Mesodermal cell (in vitro differentiated cells): ENCODE measurements at regions not wholly inside any gene's neighbourhood (a gene's known extent, or its start where the extent isn't known, plus 50 kb on each side); places are given as distances from the start of the nearest gene placed in this dataset.
A peak's percentile ranks its signal among the peaks of the same experiment; 100 is the strongest.
"Not testable (repeated sequence)": the region's sequence is repeated elsewhere in the genome, so short reads cannot be mapped to it uniquely, and the experiment has no call there.

Source experiments
- H3K27ac ChIP-seq: 2 replicates; pipeline ENCODE4 v1.7.0; 2013; ENCODE audit warnings: mild to moderate bottlenecking, low read depth, low read length, moderate library complexity; ENCODE audit not compliant: severe bottlenecking
- H3K36me3 ChIP-seq: 2 replicates; pipeline ENCODE4 v1.7.1; 2013; ENCODE audit warnings: mild to moderate bottlenecking, low read length, moderate library complexity; ENCODE audit not compliant: control insufficient read depth, insufficient read depth
- H3K4me1 ChIP-seq: one replicate; pipeline ENCODE4 v1.7.1; 2013; ENCODE audit warnings: mild to moderate bottlenecking, low read length; ENCODE audit not compliant: insufficient read depth, control insufficient read depth, poor library complexity, severe bottlenecking
- H3K4me3 ChIP-seq: 2 replicates; pipeline ENCODE4 v1.7.0; 2013; ENCODE audit warnings: low read length, control low read depth, mild to moderate bottlenecking; ENCODE audit not compliant: insufficient read depth, poor library complexity, severe bottlenecking; ENCODE audit errors: extremely low read depth
- H3K9me3 ChIP-seq: 2 replicates; pipeline ENCODE4 v1.7.1; 2013; ENCODE audit warnings: mild to moderate bottlenecking, low read length, moderate library complexity; ENCODE audit not compliant: control insufficient read depth
- WGBS, 2 experiments: methylation state at CpG; one replicate each; pipeline ENCODE4 v1.1.5; 2013; ENCODE audit warnings: missing lambda C conversion rate in 2 of 2; ENCODE audit not compliant: insufficient coverage in 2 of 2; 5-methylcytosine and 5-hydroxymethylcytosine counted together

DNA sequence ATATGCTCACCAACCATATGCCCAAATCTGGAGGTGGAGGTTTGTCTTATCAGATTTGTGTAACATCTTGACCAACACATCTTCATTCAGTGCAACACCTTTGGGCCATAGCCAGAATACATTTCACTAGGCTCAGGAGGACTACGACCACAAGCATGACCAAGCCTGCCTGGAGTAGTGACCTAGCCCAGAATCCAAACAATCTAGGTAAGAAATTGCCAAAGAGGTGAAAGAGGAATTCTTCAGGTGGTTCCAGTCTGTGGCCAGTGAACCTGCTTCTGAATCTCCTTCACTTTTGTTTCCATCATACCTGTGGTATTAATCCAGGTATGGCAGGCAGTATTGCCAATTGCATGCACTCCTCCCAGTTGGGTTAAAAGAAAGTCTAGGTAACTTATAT is 112.8 kb upstream of the RAB18 start:
- Histone ChIP-seq H3K4me1 (no peaks in the 10 kb centered on the region), H3K9me3 (no peaks in the 10 kb centered on the region), H3K27ac (no peak overlapping the region), H3K4me3 (no peak overlapping the region), H3K36me3 (no peaks in the 10 kb centered on the region)
- WGBS, 2 experiments, result 80 to 83% methylated on average over 1 of the region's 1 CpG

DNA sequence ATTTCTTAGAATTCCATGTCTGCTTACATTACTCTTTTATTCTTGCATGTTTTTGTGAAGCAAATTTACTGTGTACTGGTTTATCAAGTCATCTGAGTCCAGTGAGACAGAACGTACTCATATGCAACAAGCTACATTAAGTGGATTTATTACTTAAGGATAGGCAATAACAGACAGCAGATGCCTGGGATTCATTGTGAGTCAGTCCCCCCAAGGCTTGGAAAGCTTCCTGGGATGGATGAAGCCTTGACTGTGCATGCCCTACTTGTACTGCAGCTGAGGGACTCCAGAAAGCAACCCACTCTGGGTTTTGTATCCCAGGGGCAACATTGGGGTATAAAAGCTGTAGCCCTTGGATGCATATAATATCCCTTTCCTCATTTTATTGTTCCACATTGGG is 113.4 kb upstream of the RAB18 start:
- Histone ChIP-seq H3K4me1 (no peaks in the 10 kb centered on the region), H3K9me3 (no peaks in the 10 kb centered on the region), H3K27ac (no peak overlapping the region), H3K36me3 (no peaks in the 10 kb centered on the region), H3K4me3 (no peak overlapping the region)
- 71% methylated on average over 1 of the region's 1 CpG; no CpG with 5 or more reads in 1 of the 2 experiments for WGBS, 2 experiments

DNA sequence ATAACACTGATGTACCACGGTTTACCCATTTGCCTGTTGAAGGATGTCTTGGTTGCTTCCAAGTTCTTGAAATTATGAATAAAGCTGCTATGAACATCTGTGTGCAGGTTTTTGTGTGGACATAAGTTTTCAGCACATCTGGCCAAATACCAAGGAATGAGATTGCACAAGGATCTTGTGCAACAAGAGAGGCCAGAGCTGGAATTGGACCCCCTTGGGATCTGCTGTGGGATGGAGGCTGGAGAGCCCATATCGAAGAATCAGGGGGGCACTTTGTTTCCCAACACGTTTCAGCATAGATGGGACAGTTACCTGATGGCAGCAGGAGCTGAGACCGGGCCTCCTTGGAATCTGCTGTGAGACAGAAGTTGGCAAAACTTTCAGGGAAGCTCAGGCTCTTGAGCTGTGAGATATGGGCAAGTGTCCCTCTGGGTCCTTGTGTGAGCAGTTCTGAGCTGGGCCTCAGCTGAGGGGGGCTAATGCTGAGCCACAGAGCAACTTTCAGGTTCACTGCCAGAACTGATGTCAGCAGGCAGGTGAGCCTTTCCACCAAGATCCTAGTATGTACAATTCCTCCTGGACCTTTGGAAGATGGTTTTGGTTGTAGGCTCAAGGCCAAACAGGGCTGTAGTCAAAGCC is 115.2 kb upstream of the RAB18 start:
- H3K36me3 ChIP-seq, result no peaks in the 10 kb centered on the region
- H3K4me3 ChIP-seq, result no peak overlapping the region
- no peaks in the 10 kb centered on the region for H3K9me3 ChIP-seq
- H3K27ac ChIP-seq, result no peak overlapping the region
- H3K4me1 ChIP-seq, result peaks cover 3% of the 10 kb centered on the region
- WGBS, 2 experiments, result 85 to 90% methylated on average over 4 of the region's 4 CpGs

- Histone ChIP-seq H3K4me1 (peaks cover 3% of the 10 kb centered on the region), H3K27ac (peak overlapping the region; percentile 13)
- WGBS, 2 experiments, result 83 to 95% methylated on average over 3 of the region's 5 CpGs
Measured at GRCh38 chr10:27383595-27384542, 120.2 kb upstream of the RAB18 start.

GRCh38 chr10:27382176-27382575 is 121.9 kb upstream of the RAB18 start:
- Histone ChIP-seq H3K36me3 (no peaks in the 10 kb centered on the region), H3K9me3 (no peaks in the 10 kb centered on the region), H3K4me3 (no peak overlapping the region), H3K4me1 (peaks cover 3% of the 10 kb centered on the region), H3K27ac (no peak overlapping the region)
- no CpG with 5 or more reads among the region's 3 CpGs for WGBS, 2 experiments

More at GRCh38 chr10:27383595-27384542, 120.2 kb upstream of the RAB18 start:
- no peaks in the 10 kb centered on the region for H3K36me3 ChIP-seq
- H3K4me3 ChIP-seq, result no peak overlapping the region
- no peaks in the 10 kb centered on the region for H3K9me3 ChIP-seq

DNA sequence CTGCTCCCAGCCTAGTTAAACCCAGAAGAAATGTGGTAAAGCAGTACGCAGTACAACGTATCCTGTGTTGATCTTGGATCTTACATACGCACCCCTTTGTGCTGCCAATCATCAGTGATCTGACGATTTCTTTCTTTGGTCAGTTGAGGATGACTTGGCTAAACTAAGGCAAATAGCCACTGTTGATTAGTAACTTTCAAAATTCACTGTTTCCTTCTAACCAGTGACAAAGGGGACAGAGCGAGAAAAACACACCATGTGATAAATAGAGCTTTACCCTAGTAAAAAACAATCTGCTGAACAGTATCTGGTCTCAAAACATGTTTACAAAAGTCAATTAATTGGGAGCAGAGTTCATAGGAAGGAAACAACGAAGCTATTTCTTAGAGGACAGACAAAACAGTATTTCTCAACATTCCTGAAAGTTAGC is 123.2 kb upstream of the RAB18 start:
- Histone ChIP-seq H3K4me3 (no peak overlapping the region), H3K36me3 (no peaks in the 10 kb centered on the region), H3K27ac (no peak overlapping the region), H3K4me1 (peaks cover 3% of the 10 kb centered on the region), H3K9me3 (no peaks in the 10 kb centered on the region)
- 92 to 96% methylated on average over 3 to 5 of the region's 6 CpGs for WGBS, 2 experiments

DNA sequence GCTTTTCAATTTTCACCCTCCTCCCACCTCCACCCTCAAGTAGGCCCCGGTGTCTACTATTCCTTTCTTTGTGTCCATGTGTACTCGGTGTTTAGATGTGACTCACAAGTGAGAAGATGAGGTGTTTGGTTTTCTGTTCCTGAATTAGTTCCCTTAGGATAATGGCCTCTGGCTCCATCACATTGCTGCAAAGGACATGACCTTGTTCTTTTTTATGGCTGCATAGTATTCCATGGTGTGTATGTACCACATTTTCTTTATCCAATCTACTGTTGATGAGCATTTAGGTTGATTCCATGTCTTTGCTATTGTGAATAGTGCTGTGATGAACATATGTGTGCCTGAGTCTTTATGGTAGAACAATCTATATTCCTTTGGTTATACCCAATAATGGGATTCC is 125.1 kb upstream of the RAB18 start:
- not testable (repeated sequence) for H3K36me3 ChIP-seq, H3K4me1 ChIP-seq, H3K9me3 ChIP-seq, H3K4me3 ChIP-seq, H3K27ac ChIP-seq
- whole genome bisulfite sequencing, 2 experiments, result no CpG with 5 or more reads among the region's 2 CpGs

DNA sequence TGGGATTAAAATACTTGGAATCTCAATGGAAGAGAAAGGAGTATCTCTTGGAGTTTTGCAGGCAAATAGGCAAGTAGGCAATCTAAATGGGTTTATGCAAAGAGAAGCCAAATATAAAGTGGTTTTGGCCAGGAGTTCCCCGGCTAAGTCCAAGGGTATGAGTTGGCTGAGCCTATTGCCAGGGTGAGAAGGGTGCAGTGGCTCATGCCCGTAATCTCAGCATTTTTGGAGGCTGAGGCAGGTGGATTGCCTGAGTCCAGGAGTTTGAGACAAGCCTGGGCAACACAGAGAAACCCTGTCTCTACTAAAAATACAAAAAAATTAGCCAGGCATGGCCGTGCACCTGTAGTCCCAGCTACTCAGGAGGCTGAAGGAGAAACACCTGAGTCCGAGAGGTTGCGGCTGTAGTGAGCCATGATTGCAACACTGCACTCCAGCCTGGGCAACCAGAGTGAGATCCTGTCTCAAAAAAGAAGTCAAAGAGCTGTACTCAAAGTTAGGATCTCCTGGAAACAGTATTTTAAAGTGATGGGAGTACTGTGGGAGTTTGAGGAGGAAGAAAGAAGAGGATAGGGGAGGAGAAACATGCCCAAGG is 130.4 kb upstream of the RAB18 start:
- no peak overlapping the region for H3K27ac ChIP-seq
- 95 to 100% methylated on average over 2 to 5 of the region's 5 CpGs for WGBS, 2 experiments
- H3K4me1 ChIP-seq, result no peaks in the 10 kb centered on the region

GRCh38 chr10:27372095-27372494 is 131.5 kb upstream of the ACBD5 start:
- no peaks in the 10 kb centered on the region for H3K36me3 ChIP-seq
- H3K4me1 ChIP-seq, result no peaks in the 10 kb centered on the region
- no peaks in the 10 kb centered on the region for H3K9me3 ChIP-seq
- no peak overlapping the region for H3K27ac ChIP-seq
- no peak overlapping the region for H3K4me3 ChIP-seq
- WGBS, 2 experiments, result 98 to 100% methylated on average over 2 to 4 of the region's 5 CpGs

More for the DNA sequence above, 130.4 kb upstream of the RAB18 start:
- H3K4me3 ChIP-seq, result no peak overlapping the region
- no peaks in the 10 kb centered on the region for H3K36me3 ChIP-seq
- no peaks in the 10 kb centered on the region for H3K9me3 ChIP-seq

GRCh38 chr10:27371375-27371774 is 130.8 kb upstream of the ACBD5 start:
- not testable (repeated sequence) for H3K9me3 ChIP-seq, H3K27ac ChIP-seq, H3K4me3 ChIP-seq, H3K36me3 ChIP-seq, H3K4me1 ChIP-seq
- WGBS, 2 experiments, result 93 to 97% methylated on average over 5 of the region's 5 CpGs
